ENCODE measurements at regions not wholly inside any gene's neighbourhood (a gene's known extent, or its start where the extent isn't known, plus 50 kb on each side); places are given as distances from the start of the nearest gene placed in this dataset.

- H3K9ac ChIP-seq = no peak overlapping the region
- H3K27ac ChIP-seq = no peak overlapping the region
- H3K4me3 ChIP-seq (IDR thresholded peaks at IDR 0.05; ENCODE audit: insufficient read depth, low read depth, low read length) = no peak overlapping the region
- H3K4me1 ChIP-seq (ENCODE audit: low read depth, poor library complexity, severe bottlenecking) = no peaks in the 10 kb centered on the region
- H3K4me2 ChIP-seq = no peak overlapping the region
- no peaks in the 10 kb centered on the region for H3K27me3 ChIP-seq (ENCODE audit: insufficient read depth, low read depth)
- no peaks in the 10 kb centered on the region for H3K79me2 ChIP-seq (ENCODE audit: insufficient read depth, low read depth)
- H4K20me1 ChIP-seq (ENCODE audit: insufficient read depth) = no peaks in the 10 kb centered on the region
- no peak overlapping the region for H2AFZ ChIP-seq (ENCODE audit: low read depth)
- TF ChIP-seq, protein P1, sequence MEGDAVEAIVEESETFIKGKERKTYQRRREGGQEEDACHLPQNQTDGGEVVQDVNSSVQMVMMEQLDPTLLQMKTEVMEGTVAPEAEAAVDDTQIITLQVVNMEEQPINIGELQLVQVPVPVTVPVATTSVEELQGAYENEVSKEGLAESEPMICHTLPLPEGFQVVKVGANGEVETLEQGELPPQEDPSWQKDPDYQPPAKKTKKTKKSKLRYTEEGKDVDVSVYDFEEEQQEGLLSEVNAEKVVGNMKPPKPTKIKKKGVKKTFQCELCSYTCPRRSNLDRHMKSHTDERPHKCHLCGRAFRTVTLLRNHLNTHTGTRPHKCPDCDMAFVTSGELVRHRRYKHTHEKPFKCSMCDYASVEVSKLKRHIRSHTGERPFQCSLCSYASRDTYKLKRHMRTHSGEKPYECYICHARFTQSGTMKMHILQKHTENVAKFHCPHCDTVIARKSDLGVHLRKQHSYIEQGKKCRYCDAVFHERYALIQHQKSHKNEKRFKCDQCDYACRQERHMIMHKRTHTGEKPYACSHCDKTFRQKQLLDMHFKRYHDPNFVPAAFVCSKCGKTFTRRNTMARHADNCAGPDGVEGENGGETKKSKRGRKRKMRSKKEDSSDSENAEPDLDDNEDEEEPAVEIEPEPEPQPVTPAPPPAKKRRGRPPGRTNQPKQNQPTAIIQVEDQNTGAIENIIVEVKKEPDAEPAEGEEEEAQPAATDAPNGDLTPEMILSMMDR (conservative IDR thresholded peaks at IDR 0.05; ENCODE audit: low read depth, low read length) = no peak
- no peaks in the 10 kb centered on the region for H3K36me3 ChIP-seq (ENCODE audit: insufficient read depth)
Observed at GRCh38 chr7:17027789-17028152, 146.0 kb upstream of the AGR3 start.

GRCh38 chr7:17029150-17029549 is 147.4 kb upstream of the AGR3 start:
- Histone ChIP-seq H3K36me3 (ENCODE audit: insufficient read depth) (no peaks in the 10 kb centered on the region), H3K9ac (no peak overlapping the region), H2AFZ (ENCODE audit: low read depth) (no peak overlapping the region), H3K4me1 (ENCODE audit: low read depth, poor library complexity, severe bottlenecking) (no peaks in the 10 kb centered on the region), H4K20me1 (ENCODE audit: insufficient read depth) (no peaks in the 10 kb centered on the region), H3K4me3 (IDR thresholded peaks at IDR 0.05; ENCODE audit: insufficient read depth, low read depth, low read length) (no peak overlapping the region), H3K4me2 (no peak overlapping the region), H3K27me3 (ENCODE audit: insufficient read depth, low read depth) (no peaks in the 10 kb centered on the region), H3K27ac (no peak overlapping the region), H3K79me2 (ENCODE audit: insufficient read depth, low read depth) (no peaks in the 10 kb centered on the region)
- TF ChIP-seq, protein P1 (conservative IDR thresholded peaks at IDR 0.05; ENCODE audit: low read depth, low read length) = no peak

- no peaks in the 10 kb centered on the region for H3K4me1 ChIP-seq (ENCODE audit: low read depth, poor library complexity, severe bottlenecking)
- H3K27ac ChIP-seq = no peak overlapping the region
- H3K4me2 ChIP-seq = no peak overlapping the region
- no peaks in the 10 kb centered on the region for H3K79me2 ChIP-seq (ENCODE audit: insufficient read depth, low read depth)
- H3K9ac ChIP-seq = no peak overlapping the region
- no peak overlapping the region for H3K4me3 ChIP-seq (IDR thresholded peaks at IDR 0.05; ENCODE audit: insufficient read depth, low read depth, low read length)
- no peak overlapping the region for H2AFZ ChIP-seq (ENCODE audit: low read depth)
- no peaks in the 10 kb centered on the region for H4K20me1 ChIP-seq (ENCODE audit: insufficient read depth)
- TF ChIP-seq, protein P1 (conservative IDR thresholded peaks at IDR 0.05; ENCODE audit: low read depth, low read length) = no peak
- H3K36me3 ChIP-seq (ENCODE audit: insufficient read depth) = no peaks in the 10 kb centered on the region
- no peaks in the 10 kb centered on the region for H3K27me3 ChIP-seq (ENCODE audit: insufficient read depth, low read depth)
Observed at GRCh38 chr7:17030559-17030958, 148.8 kb upstream of the AGR3 start.

GRCh38 chr7:17031906-17032551 is 150.2 kb upstream of the AGR3 start:
- H3K4me2 ChIP-seq = no peak overlapping the region
- H3K4me3 ChIP-seq (IDR thresholded peaks at IDR 0.05; ENCODE audit: insufficient read depth, low read depth, low read length) = no peak overlapping the region
- no peaks in the 10 kb centered on the region for H4K20me1 ChIP-seq (ENCODE audit: insufficient read depth)
- no peak overlapping the region for H2AFZ ChIP-seq (ENCODE audit: low read depth)
- no peak overlapping the region for H3K27ac ChIP-seq
- no peaks in the 10 kb centered on the region for H3K4me1 ChIP-seq (ENCODE audit: low read depth, poor library complexity, severe bottlenecking)
- no peaks in the 10 kb centered on the region for H3K36me3 ChIP-seq (ENCODE audit: insufficient read depth)
- H3K27me3 ChIP-seq (ENCODE audit: insufficient read depth, low read depth) = no peaks in the 10 kb centered on the region
- no peak overlapping the region for H3K9ac ChIP-seq
- H3K79me2 ChIP-seq (ENCODE audit: insufficient read depth, low read depth) = no peaks in the 10 kb centered on the region
- TF ChIP-seq, protein P1 (conservative IDR thresholded peaks at IDR 0.05; ENCODE audit: low read depth, low read length) = no peak
